ENCODE measurements at regions not wholly inside any gene's neighbourhood (a gene's known extent, or its start where the extent isn't known, plus 50 kb on each side); places are given as distances from the start of the nearest gene placed in this dataset.

- DNase-seq (ENCODE audit: extremely low read depth, low read depth, low spot score) = no peak
These were observed 122.9 kb upstream of the PLEKHA5 start for GRCh38 chr12:19006626-19007137.

DNA sequence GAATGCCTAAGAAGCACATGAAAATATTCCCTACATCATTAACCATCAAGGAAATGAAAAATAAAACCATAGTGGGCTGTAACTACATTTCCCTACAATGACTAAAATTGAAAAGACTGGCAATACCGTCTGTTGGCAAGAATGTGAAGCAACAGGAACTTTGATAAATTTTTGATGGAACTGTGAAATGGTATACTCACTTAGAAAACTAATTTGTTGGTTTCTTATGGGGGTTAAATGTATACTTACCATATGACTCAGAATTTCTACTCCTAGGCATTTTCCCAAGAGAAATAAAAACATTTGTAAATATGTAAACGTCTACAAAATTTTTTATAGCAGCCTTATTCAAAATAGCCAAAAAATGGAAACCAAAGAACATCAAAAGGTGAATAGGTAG lies 121.4 kb upstream of the PLEKHA5 start:
- DNase-seq (ENCODE audit: extremely low read depth, low read depth, low spot score) = no peak

GRCh38 chr12:19010087-19010486 lies 119.4 kb upstream of the PLEKHA5 start:
- no peak for DNase-seq (ENCODE audit: extremely low read depth, low read depth, low spot score)

GRCh38 chr12:19010726-19011125 lies 118.8 kb upstream of the PLEKHA5 start:
- no peak for DNase-seq (ENCODE audit: extremely low read depth, low read depth, low spot score)

DNA sequence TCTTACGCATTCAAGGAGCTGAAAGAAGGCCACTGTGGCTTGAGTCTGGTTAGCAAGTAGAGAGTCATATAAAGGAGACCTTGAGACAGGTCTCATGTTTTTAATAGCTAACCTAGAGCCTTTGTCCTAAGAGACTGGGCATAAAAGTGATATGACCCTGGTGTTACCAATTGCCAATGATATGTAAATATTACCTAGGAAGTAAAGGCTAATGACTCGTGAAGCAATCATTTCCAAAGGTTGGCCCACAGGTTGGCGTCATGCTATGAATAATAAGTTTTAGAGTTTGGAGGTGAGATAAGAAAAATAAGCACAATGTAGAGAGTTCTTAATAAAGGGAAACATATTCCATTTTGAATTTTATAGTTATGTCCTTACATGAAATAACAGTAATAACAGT lies 116.6 kb upstream of the PLEKHA5 start:
- no peak for DNase-seq (ENCODE audit: extremely low read depth, low read depth, low spot score)

GRCh38 chr12:19014240-19014639 lies 115.3 kb upstream of the PLEKHA5 start:
- DNase-seq (ENCODE audit: extremely low read depth, low read depth, low spot score) = no peak

DNA sequence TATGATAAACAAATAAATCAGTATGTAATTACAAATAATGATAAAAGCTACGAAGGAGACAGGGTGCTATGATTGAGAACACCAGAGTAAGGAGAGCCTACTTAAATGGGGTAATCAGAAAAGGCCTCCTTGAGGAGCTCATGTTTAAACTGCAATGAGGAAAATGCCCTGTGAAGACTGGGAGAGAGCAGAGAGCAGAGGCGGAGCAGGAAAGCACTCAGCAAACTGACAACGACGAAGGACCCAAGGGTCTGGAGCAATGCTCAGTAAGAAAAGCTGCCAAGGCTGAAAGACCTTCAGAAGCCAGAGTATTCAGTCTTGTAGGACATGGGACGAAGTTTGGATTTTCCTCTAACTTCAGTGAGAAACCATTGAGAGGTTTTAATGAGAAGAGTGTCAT lies 114.2 kb upstream of the PLEKHA5 start:
- DNase-seq (ENCODE audit: extremely low read depth, low read depth, low spot score) = no peak

- DNase-seq (ENCODE audit: extremely low read depth, low read depth, low spot score) = no peak
These were observed 111.1 kb upstream of the PLEKHA5 start for GRCh38 chr12:19018302-19018970.

DNA sequence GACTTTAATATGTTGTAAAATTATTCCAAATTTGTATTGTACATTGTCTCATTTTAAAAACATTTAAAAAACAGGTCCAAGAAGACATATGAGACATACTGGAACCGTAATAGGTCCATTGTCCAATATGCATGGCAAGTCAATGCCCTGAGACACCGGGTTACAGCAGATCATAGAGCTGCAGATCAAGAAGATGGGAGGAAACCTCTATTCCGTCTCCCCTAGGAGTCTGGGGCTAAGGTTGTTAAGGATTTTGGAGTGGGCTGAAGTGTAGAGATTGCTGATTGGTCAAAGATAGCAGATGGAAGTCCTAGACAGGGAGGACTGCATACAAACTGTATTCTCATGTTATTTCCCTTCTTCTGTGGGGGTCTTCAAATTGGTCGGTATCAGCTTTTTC lies 108.3 kb upstream of the PLEKHA5 start:
- no peak for DNase-seq (ENCODE audit: extremely low read depth, low read depth, low spot score)

DNA sequence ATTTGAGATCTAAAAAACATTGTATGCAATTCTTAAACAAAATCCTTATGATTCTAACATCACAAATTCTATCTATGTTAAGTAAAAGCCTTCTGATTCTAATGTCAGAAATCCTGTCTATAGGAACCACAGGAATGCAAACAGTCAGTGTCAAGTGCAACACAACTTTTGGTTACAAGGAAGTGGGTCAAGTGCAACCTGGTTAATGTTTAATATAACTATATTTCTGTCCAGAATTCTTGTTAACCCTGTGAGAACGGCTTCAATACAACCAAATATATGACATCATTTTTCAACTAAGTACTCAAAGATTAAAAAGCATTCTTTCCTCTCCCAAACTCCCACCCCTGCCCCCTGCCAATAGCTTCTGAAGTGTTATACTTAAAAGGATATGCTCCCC lies 107.9 kb upstream of the PLEKHA5 start:
- DNase-seq (ENCODE audit: extremely low read depth, low read depth, low spot score) = no peak

DNA sequence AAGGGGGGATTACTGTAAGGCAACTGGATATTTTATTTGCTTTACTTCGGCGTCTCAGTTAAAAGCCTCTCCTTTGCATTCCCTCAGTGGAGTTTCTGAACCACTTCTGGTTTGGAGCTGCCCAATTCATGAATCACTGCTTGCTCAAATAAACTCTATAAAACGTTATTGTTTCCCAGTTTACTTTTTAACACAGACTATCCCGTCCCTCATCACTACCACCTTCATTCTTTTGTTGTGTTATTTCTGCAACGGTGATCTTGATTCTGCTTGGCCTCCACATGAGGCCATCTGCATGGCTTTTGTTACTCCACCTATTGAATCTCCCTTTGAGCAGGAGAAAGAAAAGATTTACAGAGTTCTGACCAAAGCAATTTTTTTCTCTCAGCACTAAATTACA lies 104.0 kb upstream of the PLEKHA5 start:
- no peak for DNase-seq (ENCODE audit: extremely low read depth, low read depth, low spot score)

DNA sequence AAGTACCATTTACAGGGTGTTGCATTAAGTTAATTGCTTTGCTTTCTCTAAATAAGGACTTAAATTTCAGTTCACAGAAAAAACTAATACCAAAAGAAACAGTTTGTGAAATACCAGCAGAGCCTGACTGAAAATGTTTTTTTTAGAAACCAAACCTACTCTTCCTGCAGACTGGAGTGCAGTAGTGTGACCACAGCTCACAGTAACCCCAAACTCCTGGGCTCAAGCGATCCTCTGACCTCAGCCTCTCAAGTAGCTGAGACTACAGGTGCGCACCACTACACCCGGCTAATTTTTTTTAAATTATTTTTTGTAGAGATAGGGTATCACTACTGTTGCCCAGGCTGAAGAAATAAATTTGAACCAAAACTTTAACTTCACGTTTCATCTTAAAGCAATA lies 103.5 kb upstream of the PLEKHA5 start:
- DNase-seq (ENCODE audit: extremely low read depth, low read depth, low spot score) = no peak

DNA sequence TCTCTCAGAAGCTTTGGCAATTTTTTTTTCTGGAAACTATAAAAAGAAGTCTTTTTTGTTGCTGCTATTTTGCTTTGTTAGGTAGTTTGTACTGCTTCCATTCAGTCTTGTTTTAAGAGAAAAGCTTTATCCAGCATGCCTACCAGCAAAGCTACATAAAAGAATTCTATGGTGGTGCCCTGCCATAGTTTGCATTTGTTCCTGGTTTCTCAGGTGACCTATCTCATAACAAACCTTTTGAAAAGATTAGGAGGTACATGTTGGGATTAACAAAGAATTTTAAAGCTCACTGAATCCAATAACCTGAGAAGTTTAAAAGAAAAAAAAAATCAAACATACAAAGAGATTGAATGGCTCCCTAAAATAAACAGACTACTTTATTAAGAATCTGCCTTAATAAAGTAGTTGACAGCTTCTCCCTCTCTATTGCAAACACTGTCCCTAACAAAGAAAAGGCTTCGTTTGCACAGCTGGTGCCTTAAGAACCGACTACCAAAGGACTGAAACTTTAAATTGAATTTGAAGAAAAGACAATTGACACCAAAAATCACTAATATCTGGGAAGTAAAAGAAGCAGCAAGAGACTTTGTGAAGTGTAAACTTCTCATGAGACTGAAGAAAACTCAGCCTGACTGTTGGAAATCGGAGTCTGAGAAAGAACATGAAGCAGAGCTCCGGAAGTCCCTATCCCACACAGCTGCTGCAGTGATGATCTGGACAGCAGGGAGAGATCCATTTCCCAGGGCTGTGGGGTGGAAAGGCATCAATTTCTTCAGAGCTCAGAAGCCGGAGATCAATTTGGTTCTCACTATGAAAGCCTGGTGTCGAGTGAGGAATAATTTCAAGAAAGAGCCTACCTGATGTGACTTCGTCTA lies 102.7 kb upstream of the PLEKHA5 start:
- DNase-seq (ENCODE audit: extremely low read depth, low read depth, low spot score) = no peak

- DNase-seq (ENCODE audit: extremely low read depth, low read depth, low spot score) = no peak
These were observed 99.4 kb upstream of the PLEKHA5 start for GRCh38 chr12:19030180-19030579.

DNA sequence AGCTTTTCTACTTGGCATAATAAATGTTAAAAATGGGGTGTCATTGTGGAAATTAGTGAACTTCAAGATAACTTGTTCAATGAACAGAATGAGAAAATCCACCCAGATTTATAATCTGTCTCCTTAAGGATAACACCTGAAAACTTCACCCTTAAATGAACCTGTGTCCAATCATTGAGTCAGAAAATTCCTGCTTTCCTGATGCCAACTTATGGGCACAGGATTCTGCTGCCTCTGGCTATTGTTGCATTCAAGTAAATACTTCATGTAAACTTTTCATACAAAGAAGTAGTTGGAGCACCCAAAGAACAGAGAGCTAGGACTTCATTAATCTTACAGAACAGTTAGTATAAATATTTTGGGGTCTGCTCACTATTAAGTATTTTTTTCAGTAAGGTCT lies 98.9 kb upstream of the PLEKHA5 start:
- no peak for DNase-seq (ENCODE audit: extremely low read depth, low read depth, low spot score)

- no peak for DNase-seq (ENCODE audit: extremely low read depth, low read depth, low spot score)
These were observed 98.5 kb upstream of the PLEKHA5 start for GRCh38 chr12:19031032-19031431.

GRCh38 chr12:19032826-19033225 lies 96.7 kb upstream of the PLEKHA5 start:
- no peak for DNase-seq (ENCODE audit: extremely low read depth, low read depth, low spot score)

DNA sequence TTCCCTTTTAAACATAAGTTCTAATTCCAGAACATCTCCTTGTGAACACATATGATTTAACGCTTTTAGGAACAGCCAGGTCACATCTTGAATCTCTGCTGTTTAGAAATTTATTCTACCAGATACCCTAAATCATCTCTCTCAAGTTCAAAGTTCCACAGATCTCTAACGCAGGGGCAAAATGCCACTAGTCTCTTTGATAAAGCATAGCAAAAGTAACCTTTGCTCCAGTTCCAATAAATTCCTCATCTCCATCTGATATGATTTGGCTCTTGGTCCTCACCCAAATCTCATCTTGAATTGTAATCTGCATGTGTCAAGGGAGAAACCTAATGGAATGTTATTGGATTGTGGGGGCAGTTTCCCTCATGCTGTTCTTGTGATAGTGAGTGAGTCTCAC lies 96.3 kb upstream of the PLEKHA5 start:
- no peak for DNase-seq (ENCODE audit: extremely low read depth, low read depth, low spot score)

- DNase-seq (ENCODE audit: extremely low read depth, low read depth, low spot score) = no peak
These were observed 94.6 kb upstream of the PLEKHA5 start for GRCh38 chr12:19034937-19035336.

DNA sequence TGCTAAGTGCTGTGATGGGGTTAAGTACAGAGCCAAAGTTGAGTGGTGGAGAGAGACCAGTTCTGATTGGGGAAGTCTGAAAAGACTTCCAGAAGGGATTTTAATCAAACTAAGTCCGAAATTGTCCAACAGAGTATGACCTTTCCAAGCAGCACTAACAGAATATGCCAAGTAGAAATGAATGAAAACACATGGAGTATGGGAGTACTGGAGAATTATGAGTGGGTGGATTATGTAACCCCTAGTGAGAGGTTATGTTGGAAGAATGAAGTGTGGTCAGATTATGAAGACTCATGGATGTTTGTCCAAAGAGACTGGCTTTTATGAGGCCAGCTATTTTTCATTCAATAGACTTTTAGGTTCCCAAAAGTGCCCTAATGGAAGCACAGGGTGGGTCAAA lies 94.0 kb upstream of the PLEKHA5 start:
- DNase-seq (ENCODE audit: extremely low read depth, low read depth, low spot score) = no peak

- no peak for DNase-seq (ENCODE audit: extremely low read depth, low read depth, low spot score)
These were observed 92.7 kb upstream of the PLEKHA5 start for GRCh38 chr12:19036673-19037357.

- no peak for DNase-seq (ENCODE audit: extremely low read depth, low read depth, low spot score)
These were observed 91.3 kb upstream of the PLEKHA5 start for GRCh38 chr12:19038209-19038608.

All from glomerular endothelial cell (primary cell).